ENCODE measurements at regions not wholly inside any gene's neighbourhood (a gene's known extent, or its start where the extent isn't known, plus 50 kb on each side); places are given as distances from the start of the nearest gene placed in this dataset.
"Not testable (repeated sequence)": the region's sequence is repeated elsewhere in the genome, so short reads cannot be mapped to it uniquely, and the experiment has no call there.

GRCh38 chr21:35482933-35483662, 434.0 kb upstream of the RUNX1 start:
- DNase-seq: no peak

GRCh38 chr21:35482096-35482495, 433.0 kb upstream of the RUNX1 start:
- DNase-seq: no peak

- DNase-seq: no peak
Measured at GRCh38 chr21:35481005-35481404, 431.9 kb upstream of the RUNX1 start.

GRCh38 chr21:35479529-35479928, 430.4 kb upstream of the RUNX1 start:
- DNase-seq: no peak

- no peak for DNase-seq
Measured at GRCh38 chr21:35479065-35479448, 430.0 kb upstream of the RUNX1 start.

GRCh38 chr21:35478161-35479064, 429.3 kb upstream of the RUNX1 start:
- no peak for DNase-seq

GRCh38 chr21:35477622-35478021, 428.5 kb upstream of the RUNX1 start:
- no peak for DNase-seq

- no peak for DNase-seq
Measured at GRCh38 chr21:35476621-35477395, 427.7 kb upstream of the RUNX1 start.

GRCh38 chr21:35475762-35476161, 426.7 kb upstream of the RUNX1 start:
- no peak for DNase-seq

- no peak for DNase-seq
Measured at GRCh38 chr21:35475009-35475408, 425.9 kb upstream of the RUNX1 start.

GRCh38 chr21:35473496-35473895, 424.4 kb upstream of the RUNX1 start:
- DNase-seq: no peak

- DNase-seq: no peak
Measured at GRCh38 chr21:35470522-35470921, 421.4 kb upstream of the RUNX1 start.

GRCh38 chr21:35469498-35469897, 420.4 kb upstream of the RUNX1 start:
- DNase-seq: no peak

- DNase-seq: no peak
Measured at GRCh38 chr21:35468991-35469390, 419.9 kb upstream of the RUNX1 start.

GRCh38 chr21:35467566-35467965, 418.5 kb upstream of the RUNX1 start:
- no peak for DNase-seq

- DNase-seq: not testable (repeated sequence)
Measured at GRCh38 chr21:35466681-35467080, 417.6 kb upstream of the RUNX1 start.

GRCh38 chr21:35465741-35466140, 416.6 kb upstream of the RUNX1 start:
- DNase-seq: no peak

GRCh38 chr21:35461700-35462099, 412.6 kb upstream of the RUNX1 start:
- no peak for DNase-seq

- no peak for DNase-seq
Measured at GRCh38 chr21:35460441-35460840, 411.3 kb upstream of the RUNX1 start.

GRCh38 chr21:35458405-35458804, 409.3 kb upstream of the RUNX1 start:
- DNase-seq: no peak

GRCh38 chr21:35457097-35457804, 408.1 kb upstream of the RUNX1 start:
- no peak for DNase-seq

GRCh38 chr21:35451276-35451675, 402.2 kb upstream of the RUNX1 start:
- DNase-seq: no peak

GRCh38 chr21:35450830-35451229, 401.7 kb upstream of the RUNX1 start:
- no peak for DNase-seq
